ENCODE measurements at regions not wholly inside any gene's neighbourhood (a gene's known extent, or its start where the extent isn't known, plus 50 kb on each side); places are given as distances from the start of the nearest gene placed in this dataset.

DNA sequence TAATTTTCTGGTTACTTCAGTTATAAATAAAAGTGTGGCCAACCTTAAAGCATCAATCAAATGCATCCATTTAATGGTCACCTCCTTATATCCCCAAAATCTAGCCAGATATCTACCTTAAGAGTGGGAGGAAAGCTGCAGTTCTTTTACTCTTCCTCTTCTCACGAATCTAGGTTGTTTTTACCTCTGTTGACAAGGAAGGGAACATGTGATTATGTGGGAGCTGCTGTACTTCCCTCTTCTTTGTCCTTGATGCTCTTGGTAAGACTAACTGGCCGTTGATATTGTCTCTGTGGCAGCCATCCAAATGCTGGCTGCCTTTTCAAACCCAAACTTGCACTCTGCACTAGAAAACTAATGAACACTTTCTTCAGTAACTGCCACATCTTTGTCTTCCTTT lies 275.3 kb upstream of the CADM2 start (continued):
- TF ChIP-seq, protein P1, sequence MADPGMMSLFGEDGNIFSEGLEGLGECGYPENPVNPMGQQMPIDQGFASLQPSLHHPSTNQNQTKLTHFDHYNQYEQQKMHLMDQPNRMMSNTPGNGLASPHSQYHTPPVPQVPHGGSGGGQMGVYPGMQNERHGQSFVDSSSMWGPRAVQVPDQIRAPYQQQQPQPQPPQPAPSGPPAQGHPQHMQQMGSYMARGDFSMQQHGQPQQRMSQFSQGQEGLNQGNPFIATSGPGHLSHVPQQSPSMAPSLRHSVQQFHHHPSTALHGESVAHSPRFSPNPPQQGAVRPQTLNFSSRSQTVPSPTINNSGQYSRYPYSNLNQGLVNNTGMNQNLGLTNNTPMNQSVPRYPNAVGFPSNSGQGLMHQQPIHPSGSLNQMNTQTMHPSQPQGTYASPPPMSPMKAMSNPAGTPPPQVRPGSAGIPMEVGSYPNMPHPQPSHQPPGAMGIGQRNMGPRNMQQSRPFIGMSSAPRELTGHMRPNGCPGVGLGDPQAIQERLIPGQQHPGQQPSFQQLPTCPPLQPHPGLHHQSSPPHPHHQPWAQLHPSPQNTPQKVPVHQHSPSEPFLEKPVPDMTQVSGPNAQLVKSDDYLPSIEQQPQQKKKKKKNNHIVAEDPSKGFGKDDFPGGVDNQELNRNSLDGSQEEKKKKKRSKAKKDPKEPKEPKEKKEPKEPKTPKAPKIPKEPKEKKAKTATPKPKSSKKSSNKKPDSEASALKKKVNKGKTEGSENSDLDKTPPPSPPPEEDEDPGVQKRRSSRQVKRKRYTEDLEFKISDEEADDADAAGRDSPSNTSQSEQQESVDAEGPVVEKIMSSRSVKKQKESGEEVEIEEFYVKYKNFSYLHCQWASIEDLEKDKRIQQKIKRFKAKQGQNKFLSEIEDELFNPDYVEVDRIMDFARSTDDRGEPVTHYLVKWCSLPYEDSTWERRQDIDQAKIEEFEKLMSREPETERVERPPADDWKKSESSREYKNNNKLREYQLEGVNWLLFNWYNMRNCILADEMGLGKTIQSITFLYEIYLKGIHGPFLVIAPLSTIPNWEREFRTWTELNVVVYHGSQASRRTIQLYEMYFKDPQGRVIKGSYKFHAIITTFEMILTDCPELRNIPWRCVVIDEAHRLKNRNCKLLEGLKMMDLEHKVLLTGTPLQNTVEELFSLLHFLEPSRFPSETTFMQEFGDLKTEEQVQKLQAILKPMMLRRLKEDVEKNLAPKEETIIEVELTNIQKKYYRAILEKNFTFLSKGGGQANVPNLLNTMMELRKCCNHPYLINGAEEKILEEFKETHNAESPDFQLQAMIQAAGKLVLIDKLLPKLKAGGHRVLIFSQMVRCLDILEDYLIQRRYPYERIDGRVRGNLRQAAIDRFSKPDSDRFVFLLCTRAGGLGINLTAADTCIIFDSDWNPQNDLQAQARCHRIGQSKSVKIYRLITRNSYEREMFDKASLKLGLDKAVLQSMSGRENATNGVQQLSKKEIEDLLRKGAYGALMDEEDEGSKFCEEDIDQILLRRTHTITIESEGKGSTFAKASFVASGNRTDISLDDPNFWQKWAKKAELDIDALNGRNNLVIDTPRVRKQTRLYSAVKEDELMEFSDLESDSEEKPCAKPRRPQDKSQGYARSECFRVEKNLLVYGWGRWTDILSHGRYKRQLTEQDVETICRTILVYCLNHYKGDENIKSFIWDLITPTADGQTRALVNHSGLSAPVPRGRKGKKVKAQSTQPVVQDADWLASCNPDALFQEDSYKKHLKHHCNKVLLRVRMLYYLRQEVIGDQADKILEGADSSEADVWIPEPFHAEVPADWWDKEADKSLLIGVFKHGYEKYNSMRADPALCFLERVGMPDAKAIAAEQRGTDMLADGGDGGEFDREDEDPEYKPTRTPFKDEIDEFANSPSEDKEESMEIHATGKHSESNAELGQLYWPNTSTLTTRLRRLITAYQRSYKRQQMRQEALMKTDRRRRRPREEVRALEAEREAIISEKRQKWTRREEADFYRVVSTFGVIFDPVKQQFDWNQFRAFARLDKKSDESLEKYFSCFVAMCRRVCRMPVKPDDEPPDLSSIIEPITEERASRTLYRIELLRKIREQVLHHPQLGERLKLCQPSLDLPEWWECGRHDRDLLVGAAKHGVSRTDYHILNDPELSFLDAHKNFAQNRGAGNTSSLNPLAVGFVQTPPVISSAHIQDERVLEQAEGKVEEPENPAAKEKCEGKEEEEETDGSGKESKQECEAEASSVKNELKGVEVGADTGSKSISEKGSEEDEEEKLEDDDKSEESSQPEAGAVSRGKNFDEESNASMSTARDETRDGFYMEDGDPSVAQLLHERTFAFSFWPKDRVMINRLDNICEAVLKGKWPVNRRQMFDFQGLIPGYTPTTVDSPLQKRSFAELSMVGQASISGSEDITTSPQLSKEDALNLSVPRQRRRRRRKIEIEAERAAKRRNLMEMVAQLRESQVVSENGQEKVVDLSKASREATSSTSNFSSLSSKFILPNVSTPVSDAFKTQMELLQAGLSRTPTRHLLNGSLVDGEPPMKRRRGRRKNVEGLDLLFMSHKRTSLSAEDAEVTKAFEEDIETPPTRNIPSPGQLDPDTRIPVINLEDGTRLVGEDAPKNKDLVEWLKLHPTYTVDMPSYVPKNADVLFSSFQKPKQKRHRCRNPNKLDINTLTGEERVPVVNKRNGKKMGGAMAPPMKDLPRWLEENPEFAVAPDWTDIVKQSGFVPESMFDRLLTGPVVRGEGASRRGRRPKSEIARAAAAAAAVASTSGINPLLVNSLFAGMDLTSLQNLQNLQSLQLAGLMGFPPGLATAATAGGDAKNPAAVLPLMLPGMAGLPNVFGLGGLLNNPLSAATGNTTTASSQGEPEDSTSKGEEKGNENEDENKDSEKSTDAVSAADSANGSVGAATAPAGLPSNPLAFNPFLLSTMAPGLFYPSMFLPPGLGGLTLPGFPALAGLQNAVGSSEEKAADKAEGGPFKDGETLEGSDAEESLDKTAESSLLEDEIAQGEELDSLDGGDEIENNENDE (IDR thresholded peaks at IDR 0.05; ENCODE audit: insufficient replicate concordance, low read length) = no peak
- no peak for TF ChIP-seq NRF1 (IDR thresholded peaks at IDR 0.05; ENCODE audit: low read depth, low read length)
